Dedifferentiated amniotic fluid mesenchymal stem cell (primary cell): ENCODE measurements at regions not wholly inside any gene's neighbourhood (a gene's known extent, or its start where the extent isn't known, plus 50 kb on each side); places are given as distances from the start of the nearest gene placed in this dataset.

ENCODE experiments used
- DNase-seq: peaks from one replicate; pipeline ENCODE4 v3.0.0-alpha.2; 2016; ENCODE audit errors: extremely low spot score

GRCh38 chr18:7288544-7288943 lies 57.7 kb downstream of the LRRC30 start:
- DNase-seq = no peak

GRCh38 chr18:7290077-7290476 lies 59.2 kb downstream of the LRRC30 start:
- DNase-seq = no peak

- DNase-seq = no peak
These were observed 60.2 kb downstream of the LRRC30 start for GRCh38 chr18:7291046-7291445.

GRCh38 chr18:7298149-7298548 lies 67.3 kb downstream of the LRRC30 start:
- no peak for DNase-seq

- DNase-seq = no peak
These were observed 70.2 kb downstream of the LRRC30 start for GRCh38 chr18:7301094-7301493.

GRCh38 chr18:7303316-7304060 lies 72.6 kb downstream of the LRRC30 start:
- DNase-seq = no peak

GRCh38 chr18:7304061-7304370 lies 73.1 kb downstream of the LRRC30 start:
- DNase-seq = no peak

- no peak for DNase-seq
These were observed 74.5 kb downstream of the LRRC30 start for GRCh38 chr18:7305416-7305815.

GRCh38 chr18:7307030-7307429 lies 76.1 kb downstream of the LRRC30 start:
- no peak for DNase-seq

- no peak for DNase-seq
These were observed 76.6 kb downstream of the LRRC30 start for GRCh38 chr18:7307526-7307925.

GRCh38 chr18:7317804-7318231 lies 86.9 kb downstream of the LRRC30 start:
- DNase-seq = no peak

- no peak for DNase-seq
These were observed 88.3 kb downstream of the LRRC30 start for GRCh38 chr18:7319161-7319560.

GRCh38 chr18:7321831-7322230 lies 90.9 kb downstream of the LRRC30 start:
- DNase-seq = no peak

- DNase-seq = no peak
These were observed 92.1 kb downstream of the LRRC30 start for GRCh38 chr18:7322817-7323485.

GRCh38 chr18:7325126-7325430 lies 94.2 kb downstream of the LRRC30 start:
- DNase-seq = no peak

- DNase-seq = no peak
These were observed 98.1 kb downstream of the LRRC30 start for GRCh38 chr18:7329016-7329415.

GRCh38 chr18:7332452-7332851 lies 101.6 kb downstream of the LRRC30 start:
- DNase-seq = no peak

GRCh38 chr18:7333025-7333562 lies 102.2 kb downstream of the LRRC30 start:
- DNase-seq = no peak

GRCh38 chr18:7334973-7335568 lies 104.2 kb downstream of the LRRC30 start:
- DNase-seq = no peak

GRCh38 chr18:7336623-7337022 lies 105.7 kb downstream of the LRRC30 start:
- no peak for DNase-seq

- no peak for DNase-seq
These were observed 108.0 kb downstream of the LRRC30 start for GRCh38 chr18:7338846-7339245.

GRCh38 chr18:7341581-7342337 lies 110.9 kb downstream of the LRRC30 start:
- no peak for DNase-seq
